ENCODE measurements at regions not wholly inside any gene's neighbourhood (a gene's known extent, or its start where the extent isn't known, plus 50 kb on each side); places are given as distances from the start of the nearest gene placed in this dataset.

- TF ChIP-seq, protein P1, sequence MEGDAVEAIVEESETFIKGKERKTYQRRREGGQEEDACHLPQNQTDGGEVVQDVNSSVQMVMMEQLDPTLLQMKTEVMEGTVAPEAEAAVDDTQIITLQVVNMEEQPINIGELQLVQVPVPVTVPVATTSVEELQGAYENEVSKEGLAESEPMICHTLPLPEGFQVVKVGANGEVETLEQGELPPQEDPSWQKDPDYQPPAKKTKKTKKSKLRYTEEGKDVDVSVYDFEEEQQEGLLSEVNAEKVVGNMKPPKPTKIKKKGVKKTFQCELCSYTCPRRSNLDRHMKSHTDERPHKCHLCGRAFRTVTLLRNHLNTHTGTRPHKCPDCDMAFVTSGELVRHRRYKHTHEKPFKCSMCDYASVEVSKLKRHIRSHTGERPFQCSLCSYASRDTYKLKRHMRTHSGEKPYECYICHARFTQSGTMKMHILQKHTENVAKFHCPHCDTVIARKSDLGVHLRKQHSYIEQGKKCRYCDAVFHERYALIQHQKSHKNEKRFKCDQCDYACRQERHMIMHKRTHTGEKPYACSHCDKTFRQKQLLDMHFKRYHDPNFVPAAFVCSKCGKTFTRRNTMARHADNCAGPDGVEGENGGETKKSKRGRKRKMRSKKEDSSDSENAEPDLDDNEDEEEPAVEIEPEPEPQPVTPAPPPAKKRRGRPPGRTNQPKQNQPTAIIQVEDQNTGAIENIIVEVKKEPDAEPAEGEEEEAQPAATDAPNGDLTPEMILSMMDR (IDR thresholded peaks at IDR 0.05), result no peak
- TF ChIP-seq EP300 (IDR thresholded peaks at IDR 0.05) (no peak), POLR2A (IDR thresholded peaks at IDR 0.05) (no peak)
Measured at GRCh38 chr4:159983082-159983481, 880.2 kb downstream of the RAPGEF2 start.
